Astrocyte of the cerebellum (primary cell): ENCODE measurements at regions not wholly inside any gene's neighbourhood (a gene's known extent, or its start where the extent isn't known, plus 50 kb on each side); places are given as distances from the start of the nearest gene placed in this dataset.

Experiments used
- DNase-seq: peaks from one replicate; pipeline ENCODE4 v3.0.0-alpha.2; 2011; ENCODE audit warnings: low read depth
- H3K4me3 ChIP-seq: 2 replicates; pipeline ENCODE4 v1.5.1; 2011; ENCODE audit warnings: mild to moderate bottlenecking, low read depth, low read length, moderate library complexity
- in situ Hi-C: cut with HindIII; loops from 2 replicates; pipeline ENCODE4 v1.10.0; 2017; ENCODE audit warnings: low sequenced_read_pairs
- TF ChIP-seq, protein P1 (sequence below): IDR thresholded peaks from 2 replicates; pipeline ENCODE4 v1.5.1; 2012; ENCODE audit warnings: low read length, low read depth, moderate library complexity, mild to moderate bottlenecking; ENCODE audit errors: missing control alignments

DNA sequence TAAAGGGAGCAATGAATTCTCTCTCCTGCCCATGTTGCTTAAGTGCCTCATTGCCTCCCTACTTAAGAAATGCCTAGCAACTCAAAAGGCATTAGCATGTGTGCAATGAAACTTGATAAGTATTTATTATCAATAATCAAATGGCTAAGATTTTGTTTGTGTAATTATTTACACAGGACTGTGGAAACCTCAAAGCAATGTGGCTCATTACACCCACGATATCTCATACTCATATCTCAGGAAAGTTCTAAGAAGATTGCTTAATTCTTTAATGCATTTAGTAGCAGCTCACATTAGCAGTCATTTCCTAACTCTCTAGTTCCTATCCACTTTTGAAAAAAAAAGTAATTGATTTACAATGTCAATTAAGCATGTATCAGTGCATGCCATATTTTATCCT, 253.3 kb downstream of the DUSP10 start:
- in situ Hi-C loops, result no loop called here
- no peak overlapping the region for H3K4me3 ChIP-seq

DNA sequence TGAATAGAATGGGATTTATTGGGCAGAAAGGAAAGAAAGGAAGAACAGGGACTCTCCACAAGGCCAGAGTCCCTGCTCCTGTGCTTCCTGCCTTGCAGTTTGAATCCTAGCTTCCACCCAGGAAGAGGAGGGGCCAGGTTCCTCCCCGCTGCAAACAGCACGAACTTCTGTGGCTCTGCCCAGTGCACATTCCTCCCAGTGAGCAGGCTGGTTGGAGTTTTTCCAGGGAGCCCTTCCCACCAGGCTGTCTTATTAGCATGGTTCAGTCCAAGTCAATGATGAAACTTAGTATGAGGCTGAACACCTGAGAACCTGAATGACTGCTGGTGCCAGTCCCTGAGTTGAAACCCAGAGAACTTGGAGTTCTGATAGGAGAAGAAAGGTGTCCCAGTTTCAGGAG, 247.2 kb downstream of the DUSP10 start:
- in situ Hi-C loops, result no loop called here
- no peak overlapping the region for H3K4me3 ChIP-seq
- DNase-seq, result no peak
- TF ChIP-seq, protein P1, sequence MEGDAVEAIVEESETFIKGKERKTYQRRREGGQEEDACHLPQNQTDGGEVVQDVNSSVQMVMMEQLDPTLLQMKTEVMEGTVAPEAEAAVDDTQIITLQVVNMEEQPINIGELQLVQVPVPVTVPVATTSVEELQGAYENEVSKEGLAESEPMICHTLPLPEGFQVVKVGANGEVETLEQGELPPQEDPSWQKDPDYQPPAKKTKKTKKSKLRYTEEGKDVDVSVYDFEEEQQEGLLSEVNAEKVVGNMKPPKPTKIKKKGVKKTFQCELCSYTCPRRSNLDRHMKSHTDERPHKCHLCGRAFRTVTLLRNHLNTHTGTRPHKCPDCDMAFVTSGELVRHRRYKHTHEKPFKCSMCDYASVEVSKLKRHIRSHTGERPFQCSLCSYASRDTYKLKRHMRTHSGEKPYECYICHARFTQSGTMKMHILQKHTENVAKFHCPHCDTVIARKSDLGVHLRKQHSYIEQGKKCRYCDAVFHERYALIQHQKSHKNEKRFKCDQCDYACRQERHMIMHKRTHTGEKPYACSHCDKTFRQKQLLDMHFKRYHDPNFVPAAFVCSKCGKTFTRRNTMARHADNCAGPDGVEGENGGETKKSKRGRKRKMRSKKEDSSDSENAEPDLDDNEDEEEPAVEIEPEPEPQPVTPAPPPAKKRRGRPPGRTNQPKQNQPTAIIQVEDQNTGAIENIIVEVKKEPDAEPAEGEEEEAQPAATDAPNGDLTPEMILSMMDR, result no peak

More for the DNA sequence above, 253.3 kb downstream of the DUSP10 start:
- no peak for DNase-seq
- TF ChIP-seq, protein P1, result no peak

DNA sequence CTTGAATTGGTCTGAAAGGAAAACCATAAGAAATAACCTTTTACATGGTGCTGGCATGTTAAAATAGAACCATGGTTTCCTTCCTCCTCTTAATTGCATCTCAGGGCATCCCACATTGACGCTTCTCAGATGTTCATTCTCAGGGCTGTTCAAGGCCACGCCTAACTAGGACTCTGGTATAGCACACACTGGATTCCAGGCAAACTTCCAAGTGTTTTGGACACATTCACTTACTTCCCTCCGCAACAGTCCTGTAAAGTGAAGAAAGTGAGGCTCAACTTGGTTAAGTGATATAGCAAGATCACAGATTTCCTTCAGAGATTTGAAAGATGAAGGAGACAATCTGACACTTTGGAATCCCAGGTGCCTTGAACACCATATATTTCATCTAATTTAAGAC, 244.8 kb downstream of the DUSP10 start:
- TF ChIP-seq, protein P1, result no peak
- no peak for DNase-seq
- in situ Hi-C loops, result no loop called here
- no peak overlapping the region for H3K4me3 ChIP-seq

DNA sequence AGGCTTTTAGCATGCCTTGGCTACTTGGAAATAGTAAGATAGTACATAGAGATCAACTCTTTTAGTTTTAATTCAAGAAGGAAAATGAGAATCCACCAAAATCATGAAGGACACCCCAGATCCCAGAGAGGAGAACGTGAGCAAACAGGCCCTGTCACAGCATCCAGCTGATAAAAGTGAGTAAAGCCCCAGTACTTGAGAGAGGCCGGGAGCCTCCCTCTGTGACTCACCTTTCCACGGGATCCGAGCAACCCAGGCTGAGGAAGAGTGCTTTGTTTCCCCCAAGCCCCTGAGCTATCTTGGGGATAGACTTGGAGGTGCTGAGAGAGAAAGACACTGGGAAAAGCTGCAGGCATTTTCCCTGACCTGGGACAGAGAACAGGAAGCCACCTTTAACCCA, 238.6 kb downstream of the DUSP10 start:
- no peak for DNase-seq
- TF ChIP-seq, protein P1, result no peak
- in situ Hi-C loops, result no loop called here
- no peak overlapping the region for H3K4me3 ChIP-seq

DNA sequence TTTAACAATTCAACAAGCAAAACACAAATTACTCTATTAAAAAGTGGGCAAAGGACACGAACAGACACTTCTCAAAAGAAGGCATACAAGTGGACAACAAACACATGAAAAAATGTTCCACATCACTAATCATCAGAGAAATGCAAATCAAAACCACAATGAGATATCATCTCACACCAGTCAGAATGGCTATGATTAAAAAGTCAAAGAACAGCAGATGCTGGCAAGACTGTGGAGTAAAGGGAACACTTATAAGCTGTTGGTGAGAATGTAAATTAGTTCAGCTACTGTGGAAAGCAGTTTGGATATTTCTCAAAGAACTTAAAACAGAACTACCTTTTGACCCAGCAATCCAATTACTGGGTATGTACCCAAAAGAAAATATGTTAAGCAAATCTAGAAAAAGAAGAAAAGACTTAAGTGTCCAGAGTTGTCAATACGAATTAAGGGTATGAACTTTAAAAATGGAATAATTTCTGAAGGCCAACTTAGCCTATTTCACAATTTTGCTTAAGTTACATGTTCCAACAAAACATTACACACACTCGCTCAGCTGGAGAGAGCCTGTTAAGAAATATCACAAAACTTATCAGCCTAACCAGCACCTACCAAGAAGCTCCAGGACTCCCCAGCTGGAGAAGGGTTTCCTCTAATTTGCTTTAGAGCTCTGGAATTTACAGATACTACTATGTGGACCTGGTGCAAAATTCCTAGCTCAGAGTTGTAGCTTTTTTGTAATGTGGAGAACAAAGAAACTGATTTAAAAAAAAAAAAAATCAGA, 232.1 kb downstream of the DUSP10 start:
- in situ Hi-C loops, result no loop called here
- no peak for DNase-seq
- H3K4me3 ChIP-seq, result no peak overlapping the region
- TF ChIP-seq, protein P1, result no peak

DNA sequence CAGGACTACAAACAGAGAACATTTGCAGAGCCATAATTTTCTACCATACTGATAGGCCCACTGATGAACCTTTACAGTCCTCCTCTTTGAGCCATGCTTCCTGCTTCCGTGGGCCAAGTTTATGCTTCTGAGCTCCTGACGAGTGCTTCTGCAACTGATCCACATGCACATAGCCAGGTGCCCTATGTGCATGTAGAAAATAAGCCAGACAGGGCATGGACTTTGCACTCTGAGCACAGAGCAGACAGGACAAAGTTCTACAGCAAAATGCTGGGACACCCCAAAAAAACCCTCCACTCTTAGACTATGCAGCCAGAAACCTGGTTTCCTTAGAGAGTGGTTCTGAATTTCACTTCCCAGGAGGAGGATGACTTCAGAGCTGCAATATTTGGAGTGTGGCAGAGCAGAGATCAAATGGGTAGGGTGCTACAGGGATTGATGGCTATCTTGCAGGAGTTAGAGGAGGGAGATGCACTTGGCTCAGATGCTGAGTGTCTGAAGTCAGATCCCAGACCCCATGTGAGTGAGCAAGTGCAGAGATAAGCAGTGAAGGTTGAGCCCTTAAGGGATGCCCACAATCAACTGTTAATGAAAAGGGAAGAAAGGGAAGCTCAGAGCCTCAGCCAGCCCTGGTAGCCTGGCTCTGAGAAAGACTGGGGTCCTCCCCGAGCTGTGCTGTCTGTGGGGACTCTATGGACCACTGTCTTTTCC, 230.9 kb downstream of the DUSP10 start:
- in situ Hi-C loops, result no loop called here
- TF ChIP-seq, protein P1, result no peak
- no peak for DNase-seq
- no peak overlapping the region for H3K4me3 ChIP-seq
